ENCODE measurements at regions not wholly inside any gene's neighbourhood (a gene's known extent, or its start where the extent isn't known, plus 50 kb on each side); places are given as distances from the start of the nearest gene placed in this dataset.
"Not testable (repeated sequence)": the region's sequence is repeated elsewhere in the genome, so short reads cannot be mapped to it uniquely, and the experiment has no call there.

DNA sequence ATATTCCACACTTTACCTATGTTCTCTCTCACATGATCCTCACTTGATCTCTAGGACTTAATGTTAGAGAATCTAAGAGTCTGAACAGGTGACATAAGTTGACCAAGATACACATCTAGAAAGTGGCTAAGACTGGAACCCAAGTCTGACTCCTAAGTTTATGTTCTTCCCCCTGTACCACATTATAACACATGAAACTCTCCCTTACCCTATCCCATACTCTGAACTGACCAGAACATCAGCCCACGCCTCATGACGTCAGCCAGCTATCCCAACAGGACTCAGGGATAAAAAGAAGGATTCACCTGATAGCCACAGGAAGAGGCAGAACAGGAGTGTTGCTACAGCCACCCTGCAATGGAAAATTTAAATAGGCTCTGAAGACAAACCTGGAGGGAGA is 392.2 kb downstream of the ZEB2 start:
- Mint-ChIP-seq H3K4me3 (no peak overlapping the region), H3K9me3 (no peaks in the 10 kb centered on the region), H3K27ac (no peak overlapping the region), H3K27me3 (no peaks in the 10 kb centered on the region), H3K36me3 (ENCODE audit: insufficient read depth) (peaks cover 4% of the 10 kb centered on the region), H3K4me1 (ENCODE audit: low read depth in 2 of 2) (peaks cover 0 to 4% of the 10 kb centered on the region in 2 donors)
- DNase-seq (no peak), ATAC-seq (replicated peaks) (no peak)

DNA sequence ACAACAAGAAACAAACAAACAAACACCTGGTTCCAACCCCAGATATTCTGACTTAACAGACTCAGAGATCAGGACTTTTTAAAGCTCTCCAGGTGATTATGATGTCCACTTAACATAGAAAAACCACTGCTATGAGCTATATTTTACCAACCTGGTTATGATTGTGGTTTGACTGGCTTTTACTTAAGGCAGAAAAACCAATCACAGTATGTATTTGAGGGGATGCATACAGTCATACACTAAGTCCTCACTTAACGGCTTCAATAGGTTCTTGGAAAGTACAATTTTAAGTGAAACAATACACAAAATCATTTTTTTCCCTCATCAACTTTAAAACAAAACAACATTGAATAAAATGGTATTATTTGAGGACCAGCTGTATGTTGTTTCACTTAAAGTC is 393.6 kb downstream of the ZEB2 start:
- no peaks in the 10 kb centered on the region for H3K27me3 Mint-ChIP-seq
- H3K36me3 Mint-ChIP-seq (ENCODE audit: insufficient read depth) = peaks cover 4% of the 10 kb centered on the region
- peaks cover 0 to 3% of the 10 kb centered on the region in 2 donors for H3K4me1 Mint-ChIP-seq (ENCODE audit: low read depth in 2 of 2)
- ATAC-seq (replicated peaks) (no peak), DNase-seq (no peak)
- H3K9me3 Mint-ChIP-seq = no peaks in the 10 kb centered on the region
- H3K4me3 Mint-ChIP-seq = no peak overlapping the region
- H3K27ac Mint-ChIP-seq = no peak overlapping the region

DNA sequence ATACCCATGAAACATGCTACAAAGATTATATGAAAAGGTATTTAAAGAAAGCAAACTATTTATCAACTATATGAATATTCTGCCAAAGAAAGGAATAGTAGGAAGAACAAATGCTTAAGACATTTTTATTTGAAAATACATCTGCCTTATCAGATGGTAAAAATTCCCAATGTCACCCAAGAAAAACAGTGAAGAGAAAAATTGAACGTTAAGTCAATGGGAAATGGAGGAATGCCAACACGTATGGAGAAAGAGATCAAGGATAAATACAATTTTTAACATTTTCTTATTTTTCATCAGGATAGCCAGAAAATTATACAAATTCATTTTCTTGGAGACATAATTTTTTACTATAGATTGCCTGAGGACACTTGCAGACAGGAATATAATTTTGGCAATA is 394.2 kb downstream of the ZEB2 start:
- Mint-ChIP-seq H3K4me3 (no peak overlapping the region), H3K27ac (no peak overlapping the region), H3K9me3 (no peaks in the 10 kb centered on the region), H3K27me3 (no peaks in the 10 kb centered on the region), H3K4me1 (ENCODE audit: low read depth in 2 of 2) (no peaks in the 10 kb centered on the region), H3K36me3 (ENCODE audit: insufficient read depth) (peaks cover 4% of the 10 kb centered on the region)
- DNase-seq = no peak
- no peak for ATAC-seq (replicated peaks)

DNA sequence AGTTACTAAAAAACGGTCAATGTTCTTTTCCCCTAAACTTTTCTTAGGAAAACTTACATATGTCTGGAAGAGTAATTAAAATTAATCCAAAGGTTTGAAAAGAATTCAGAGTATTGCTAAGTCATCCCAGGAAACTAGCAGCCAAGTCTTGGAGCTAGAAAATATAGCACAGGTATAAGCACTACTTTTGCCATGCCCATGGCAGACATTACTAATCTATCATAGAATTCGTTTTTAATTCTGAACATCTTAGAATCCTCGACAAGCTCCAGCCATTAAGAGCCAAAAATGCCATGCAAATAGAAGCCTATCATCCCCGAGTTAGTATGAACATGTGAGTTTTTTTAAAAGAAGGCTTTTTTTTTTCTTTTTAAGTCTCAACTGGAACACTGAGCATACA is 395.0 kb downstream of the ZEB2 start:
- Mint-ChIP-seq H3K36me3 (ENCODE audit: insufficient read depth) (peaks cover 4% of the 10 kb centered on the region), H3K27ac (no peak overlapping the region), H3K27me3 (no peaks in the 10 kb centered on the region), H3K4me3 (no peak overlapping the region), H3K4me1 (ENCODE audit: low read depth in 2 of 2) (no peaks in the 10 kb centered on the region), H3K9me3 (no peaks in the 10 kb centered on the region)
- no peak for DNase-seq
- no peak for ATAC-seq (replicated peaks)

DNA sequence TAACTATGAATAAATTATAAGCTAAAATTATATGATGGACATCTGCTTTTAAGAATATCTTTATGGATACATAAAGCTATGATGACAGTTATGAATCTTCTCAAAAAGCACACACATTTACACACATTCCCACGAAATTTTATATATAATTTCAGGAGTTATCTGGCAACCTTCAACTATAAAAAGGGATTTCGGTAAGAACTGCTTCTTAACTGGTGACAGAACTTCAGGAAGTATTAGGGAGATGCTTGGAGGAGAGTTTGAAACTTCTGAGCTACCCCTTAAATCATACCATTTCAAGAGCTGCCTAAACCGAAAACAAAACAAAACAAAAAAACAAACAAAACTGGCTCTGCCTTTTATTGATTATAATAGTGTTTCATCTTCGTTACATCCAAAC is 399.4 kb downstream of the ZEB2 start:
- DNase-seq (no peak), ATAC-seq (replicated peaks) (no peak)
- Mint-ChIP-seq H3K9me3 (no peaks in the 10 kb centered on the region), H3K36me3 (ENCODE audit: insufficient read depth) (peaks cover under 1% of the 10 kb centered on the region), H3K4me1 (ENCODE audit: low read depth in 2 of 2) (no peaks in the 10 kb centered on the region), H3K4me3 (no peak overlapping the region), H3K27ac (no peak overlapping the region), H3K27me3 (no peaks in the 10 kb centered on the region)

DNA sequence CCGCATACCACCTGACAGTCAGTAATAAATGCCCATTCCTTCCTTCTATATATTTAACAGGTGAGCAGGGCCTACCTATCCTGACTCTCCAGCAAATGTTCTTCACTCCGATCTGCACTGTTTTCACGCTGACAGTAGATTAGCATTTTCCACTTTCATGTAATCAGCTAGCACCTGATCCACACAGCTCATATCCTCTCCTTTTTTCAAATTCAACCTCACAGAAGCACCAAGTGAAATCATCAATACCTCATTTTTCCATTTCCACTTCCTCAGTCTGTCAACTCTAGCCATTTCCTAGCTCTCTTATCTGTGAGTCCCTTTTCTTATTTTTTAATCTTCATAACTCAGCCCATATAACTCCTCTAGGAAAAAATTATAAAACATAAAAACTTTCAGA is 402.8 kb downstream of the ZEB2 start:
- no peaks in the 10 kb centered on the region for H3K9me3 Mint-ChIP-seq
- peak overlapping the region in 1 of 2 donors; percentile 7 for H3K27ac Mint-ChIP-seq
- no peak overlapping the region for H3K4me3 Mint-ChIP-seq
- H3K36me3 Mint-ChIP-seq (ENCODE audit: insufficient read depth) = no peaks in the 10 kb centered on the region
- no peaks in the 10 kb centered on the region for H3K27me3 Mint-ChIP-seq
- ATAC-seq (replicated peaks) (no peak), DNase-seq (no peak)
- H3K4me1 Mint-ChIP-seq (ENCODE audit: low read depth in 2 of 2) = no peaks in the 10 kb centered on the region

DNA sequence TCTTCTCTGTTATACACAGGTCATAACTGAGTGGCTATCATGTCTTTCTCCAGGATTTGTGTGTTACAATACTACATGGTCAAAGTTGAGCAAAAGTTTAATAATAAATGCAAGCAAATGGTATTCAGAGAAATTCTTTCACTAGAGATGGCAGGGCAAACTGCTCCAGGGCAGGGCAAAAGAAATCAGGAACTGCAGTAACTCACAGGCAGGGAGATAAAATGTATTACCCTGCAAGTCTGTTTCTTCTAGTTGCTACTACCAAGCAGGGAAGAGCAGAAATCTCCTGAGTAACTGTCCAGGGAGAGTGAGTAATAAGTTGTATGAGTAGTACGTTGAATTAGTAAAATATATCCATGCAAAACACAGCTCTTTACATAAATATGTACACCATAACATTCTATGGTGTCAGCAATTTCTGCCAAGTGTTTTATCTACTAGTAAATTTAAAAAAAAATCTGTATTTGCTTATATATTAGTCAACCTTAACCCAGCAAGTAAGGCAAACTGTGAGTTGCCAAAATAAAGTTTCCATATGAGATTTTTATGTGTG is 404.1 kb downstream of the ZEB2 start:
- Mint-ChIP-seq H3K9me3 (no peaks in the 10 kb centered on the region), H3K4me1 (ENCODE audit: low read depth in 2 of 2) (peaks cover 0 to 3% of the 10 kb centered on the region in 2 donors), H3K27me3 (no peaks in the 10 kb centered on the region), H3K27ac (no peak overlapping the region), H3K4me3 (no peak overlapping the region), H3K36me3 (ENCODE audit: insufficient read depth) (no peaks in the 10 kb centered on the region)
- ATAC-seq (replicated peaks) (no peak), DNase-seq (no peak)

DNA sequence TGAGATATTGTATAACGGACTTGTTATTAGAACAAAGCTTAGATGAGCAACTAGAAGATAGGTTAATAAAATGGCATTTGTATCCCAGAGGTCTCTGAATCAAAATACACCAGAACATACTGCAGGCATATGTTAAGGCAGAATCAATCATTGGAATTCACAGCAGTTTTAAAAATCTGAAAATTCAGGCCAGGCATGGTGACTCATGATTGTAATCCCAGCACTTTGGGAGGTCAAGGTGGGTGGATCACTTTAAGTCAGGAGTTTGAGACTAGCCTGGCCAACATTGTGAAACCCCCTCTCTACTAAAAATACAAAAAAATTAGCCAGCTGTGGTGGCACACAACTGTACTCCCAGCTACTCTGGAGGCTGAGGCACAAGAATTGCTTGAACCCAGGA is 405.2 kb downstream of the ZEB2 start:
- no peak overlapping the region for H3K4me3 Mint-ChIP-seq
- H3K36me3 Mint-ChIP-seq (ENCODE audit: insufficient read depth) = no peaks in the 10 kb centered on the region
- H3K4me1 Mint-ChIP-seq (ENCODE audit: low read depth in 2 of 2) = peaks cover 0 to 3% of the 10 kb centered on the region in 2 donors
- H3K27me3 Mint-ChIP-seq = no peaks in the 10 kb centered on the region
- no peaks in the 10 kb centered on the region for H3K9me3 Mint-ChIP-seq
- ATAC-seq (replicated peaks) (no peak), DNase-seq (no peak)
- peak overlapping the region in 1 of 2 donors; percentile 10 for H3K27ac Mint-ChIP-seq

DNA sequence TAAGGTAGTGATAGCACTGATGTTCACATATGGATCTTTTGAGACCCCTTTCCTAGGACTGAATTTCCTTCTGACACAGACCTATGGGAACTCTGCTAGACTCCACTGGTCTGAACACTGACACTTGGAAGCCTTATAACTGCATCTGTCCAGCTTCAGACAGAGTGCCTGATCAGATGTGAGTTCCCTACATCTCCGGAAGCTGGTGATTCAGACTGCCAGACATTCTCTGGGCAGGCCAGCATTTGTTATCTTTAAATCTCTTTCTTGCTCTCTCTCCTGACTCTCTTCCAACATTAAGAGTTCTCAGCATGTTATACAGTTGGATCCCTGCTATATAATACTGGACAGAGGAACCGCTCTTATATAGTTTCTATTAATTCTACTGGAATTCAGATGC is 408.5 kb downstream of the ZEB2 start:
- peaks cover 0 to 3% of the 10 kb centered on the region in 2 donors for H3K4me1 Mint-ChIP-seq (ENCODE audit: low read depth in 2 of 2)
- no peak for ATAC-seq (replicated peaks)
- H3K27ac Mint-ChIP-seq = no peak overlapping the region
- no peaks in the 10 kb centered on the region for H3K36me3 Mint-ChIP-seq (ENCODE audit: insufficient read depth)
- H3K4me3 Mint-ChIP-seq = no peak overlapping the region
- no peak for DNase-seq
- peaks cover 3 to 9% of the 10 kb centered on the region in 2 donors for H3K9me3 Mint-ChIP-seq
- no peaks in the 10 kb centered on the region for H3K27me3 Mint-ChIP-seq

DNA sequence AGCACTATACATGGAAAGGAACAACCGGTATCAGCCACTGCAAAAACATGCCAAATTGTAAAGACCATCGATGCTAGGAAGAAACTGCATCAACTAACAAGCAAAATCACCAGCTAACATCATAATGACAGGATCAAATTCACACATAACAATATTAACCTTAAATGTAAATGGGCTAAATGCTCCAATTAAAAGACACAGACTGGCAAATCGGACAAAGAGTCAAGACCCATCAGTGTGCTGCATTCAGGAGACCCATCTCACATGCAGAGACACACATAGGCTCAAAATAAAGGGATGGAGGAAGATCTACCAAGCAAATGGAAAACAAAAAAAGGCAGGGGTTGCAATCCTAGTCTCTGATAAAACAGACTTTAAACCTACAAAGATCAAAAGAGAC is 413.8 kb downstream of the ZEB2 start:
- not testable (repeated sequence) for H3K4me1 Mint-ChIP-seq (ENCODE audit: low read depth in 2 of 2); H3K27me3 Mint-ChIP-seq; ATAC-seq (replicated peaks); DNase-seq; H3K27ac Mint-ChIP-seq; H3K36me3 Mint-ChIP-seq (ENCODE audit: insufficient read depth); H3K4me3 Mint-ChIP-seq
- peaks cover 3 to 20% of the 10 kb centered on the region in 2 donors for H3K9me3 Mint-ChIP-seq

DNA sequence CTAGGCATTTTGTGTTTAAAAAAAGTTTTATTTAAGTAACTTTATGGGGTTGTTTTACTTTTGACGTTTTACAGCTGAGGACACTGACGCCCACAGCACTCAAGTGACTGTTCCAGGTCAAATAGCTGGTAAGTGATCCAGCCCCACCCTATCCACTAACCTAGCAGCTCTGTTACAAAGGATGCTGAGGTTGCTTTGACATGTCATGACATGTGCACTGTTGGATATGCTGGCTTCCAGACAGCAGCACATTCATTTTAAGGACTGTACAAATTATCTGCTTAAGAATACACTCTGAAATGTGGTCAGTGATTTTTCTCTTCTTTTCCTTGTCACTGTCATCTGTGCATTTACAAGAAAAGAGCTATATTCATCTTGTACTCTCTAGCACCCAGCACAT is 417.5 kb downstream of the ZEB2 start:
- no peaks in the 10 kb centered on the region for H3K27me3 Mint-ChIP-seq
- no peak overlapping the region for H3K27ac Mint-ChIP-seq
- H3K36me3 Mint-ChIP-seq (ENCODE audit: insufficient read depth) = no peaks in the 10 kb centered on the region
- peaks cover 6 to 22% of the 10 kb centered on the region in 2 donors for H3K4me1 Mint-ChIP-seq (ENCODE audit: low read depth in 2 of 2)
- DNase-seq = no peak
- no peak overlapping the region for H3K4me3 Mint-ChIP-seq
- no peak for ATAC-seq (replicated peaks)
- peaks cover 3 to 20% of the 10 kb centered on the region in 2 donors for H3K9me3 Mint-ChIP-seq

DNA sequence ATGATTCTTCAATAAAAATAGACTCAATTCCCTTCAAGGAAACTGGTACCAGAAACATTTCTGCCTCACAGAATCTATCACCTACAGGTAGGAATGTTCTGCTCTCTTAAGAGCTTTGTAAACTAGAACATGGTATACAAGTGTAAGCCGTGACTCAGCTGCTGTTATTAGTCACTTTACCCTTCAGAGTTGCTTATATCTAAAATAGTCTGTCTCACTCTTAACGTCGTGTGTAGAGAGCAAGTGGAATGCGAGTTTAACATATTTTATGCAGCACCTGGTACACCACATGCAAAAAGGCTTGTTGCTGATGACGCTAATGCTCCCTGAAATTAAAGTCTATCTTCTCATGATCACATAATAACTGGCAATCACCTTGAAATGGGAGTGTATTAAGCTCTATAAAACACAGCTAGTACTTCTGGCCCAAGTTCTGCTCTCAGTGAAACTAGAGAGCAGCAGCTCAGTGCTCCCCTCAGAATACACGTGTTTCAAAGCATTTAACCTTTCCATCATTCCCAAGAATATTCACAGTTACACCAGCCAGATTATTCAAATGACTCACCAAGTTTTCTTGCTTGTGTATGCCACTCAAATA is 420.0 kb downstream of the ZEB2 start:
- Mint-ChIP-seq H3K9me3 (peaks cover 0 to 2% of the 10 kb centered on the region in 2 donors), H3K4me3 (no peak overlapping the region), H3K27me3 (no peaks in the 10 kb centered on the region), H3K36me3 (ENCODE audit: insufficient read depth) (no peaks in the 10 kb centered on the region), H3K27ac (peak overlapping the region in 1 of 2 donors; percentile 39), H3K4me1 (ENCODE audit: low read depth in 2 of 2) (peaks cover 6 to 22% of the 10 kb centered on the region in 2 donors)
- DNase-seq (no peak), ATAC-seq (replicated peaks) (no peak)

DNA sequence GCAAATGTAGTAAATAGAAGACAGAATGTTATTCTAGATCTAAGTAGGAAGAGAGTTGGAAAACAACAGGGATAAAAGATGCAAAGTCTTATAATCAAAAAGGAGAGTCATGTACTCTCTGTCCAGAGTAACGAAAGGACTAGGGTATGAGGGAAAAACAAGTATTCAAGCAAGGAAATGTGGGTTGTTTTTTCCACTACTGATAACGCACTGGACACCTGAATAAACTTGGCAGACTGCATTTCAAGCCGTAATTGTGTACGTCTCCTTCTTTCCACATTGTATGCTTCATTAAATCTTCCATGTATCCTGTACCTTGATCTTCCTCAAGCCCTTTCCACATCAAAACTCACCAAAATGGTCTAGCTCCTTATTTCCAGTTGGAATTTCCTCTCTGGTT is 420.6 kb downstream of the ZEB2 start:
- Mint-ChIP-seq H3K4me1 (ENCODE audit: low read depth in 2 of 2) (peaks cover 6 to 22% of the 10 kb centered on the region in 2 donors), H3K36me3 (ENCODE audit: insufficient read depth) (no peaks in the 10 kb centered on the region), H3K9me3 (peaks cover 0 to 5% of the 10 kb centered on the region in 2 donors), H3K4me3 (no peak overlapping the region), H3K27me3 (no peaks in the 10 kb centered on the region), H3K27ac (peak overlapping the region in 1 of 2 donors; percentile 39)
- ATAC-seq (replicated peaks) (no peak), DNase-seq (no peak)

DNA sequence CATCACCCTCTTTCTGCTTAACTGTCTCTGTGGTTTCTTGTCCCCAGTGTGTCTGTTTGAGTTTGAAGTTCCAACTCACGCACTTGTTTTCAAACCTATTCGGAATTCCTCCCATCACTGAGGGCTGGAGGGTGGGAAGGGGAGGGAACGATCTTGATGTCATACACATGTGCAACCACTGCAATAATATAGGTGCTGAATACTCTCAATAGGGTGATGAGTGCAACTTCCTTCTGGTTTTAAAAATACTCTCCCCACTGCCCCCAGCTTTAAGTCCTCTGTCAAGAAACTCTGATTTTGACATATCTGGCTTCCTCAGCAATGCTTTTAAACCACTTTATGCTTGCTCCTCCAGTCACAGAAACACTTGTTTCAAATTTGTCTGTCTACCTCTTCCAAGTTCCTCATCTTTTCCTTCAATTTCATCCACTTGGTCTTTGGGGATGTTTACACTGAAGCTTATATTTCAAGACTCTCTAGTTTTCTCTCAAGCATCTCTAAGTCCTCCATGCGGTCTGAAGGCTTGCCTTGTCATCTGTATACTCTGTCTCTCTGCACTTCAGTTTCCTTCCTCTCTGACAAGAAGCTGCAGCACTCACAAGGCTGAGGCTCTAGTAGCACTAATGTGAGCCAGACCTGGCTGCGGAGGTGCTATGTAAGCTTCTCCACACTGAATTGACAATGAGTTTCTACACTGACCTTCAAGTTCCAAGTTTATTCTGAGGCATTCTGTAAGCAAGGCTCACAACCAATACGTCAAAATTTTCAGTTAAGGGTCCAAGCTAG is 422.3 kb downstream of the ZEB2 start:
- Mint-ChIP-seq H3K9me3 (peaks cover 0 to 6% of the 10 kb centered on the region in 2 donors), H3K4me1 (ENCODE audit: low read depth in 2 of 2) (peaks cover 3 to 22% of the 10 kb centered on the region in 2 donors), H3K27ac (peak overlapping the region in 1 of 2 donors; percentile 11), H3K4me3 (no peak overlapping the region), H3K27me3 (no peaks in the 10 kb centered on the region), H3K36me3 (ENCODE audit: insufficient read depth) (no peaks in the 10 kb centered on the region)
- DNase-seq = no peak
- peak; percentile 39 for ATAC-seq (replicated peaks)

Measured in effector memory CD8-positive, alpha-beta T cell (primary cell).